HG03135 (cell line): ENCODE measurements at regions not wholly inside any gene's neighbourhood (a gene's known extent, or its start where the extent isn't known, plus 50 kb on each side); places are given as distances from the start of the nearest gene placed in this dataset.

Source experiments
- ATAC-seq: cut with Tn5 transposase; IDR thresholded peaks from one replicate; pipeline ENCODE4 v1.9.1; 2021; ENCODE audit warnings: mild to moderate bottlenecking, moderate library complexity; ENCODE audit not compliant: unreplicated experiment

GRCh38 chr15:94745371-94745770, 514.0 kb downstream of the MCTP2 start:
- ATAC-seq = no peak

- no peak for ATAC-seq
Observed at GRCh38 chr15:94747510-94747909, 516.1 kb downstream of the MCTP2 start.

- ATAC-seq = no peak
Observed at GRCh38 chr15:94749811-94750617, 518.7 kb downstream of the MCTP2 start.

- no peak for ATAC-seq
Observed at GRCh38 chr15:94760348-94760747, 529.0 kb downstream of the MCTP2 start.

GRCh38 chr15:94761574-94761973, 530.2 kb downstream of the MCTP2 start:
- ATAC-seq = no peak

GRCh38 chr15:94769089-94769488, 537.7 kb downstream of the MCTP2 start:
- no peak for ATAC-seq

- ATAC-seq = no peak
Observed at GRCh38 chr15:94770199-94770598, 538.8 kb downstream of the MCTP2 start.

- no peak for ATAC-seq
Observed at GRCh38 chr15:94777037-94777436, 545.7 kb downstream of the MCTP2 start.

- no peak for ATAC-seq
Observed at GRCh38 chr15:94778840-94779239, 547.5 kb downstream of the MCTP2 start.

- ATAC-seq = no peak
Observed at GRCh38 chr15:94780166-94780565, 548.8 kb downstream of the MCTP2 start.

- ATAC-seq = no peak
Observed at GRCh38 chr15:94785091-94785490, 553.7 kb downstream of the MCTP2 start.

- no peak for ATAC-seq
Observed at GRCh38 chr15:94791008-94791407, 559.6 kb downstream of the MCTP2 start.

GRCh38 chr15:94791510-94791909, 560.1 kb downstream of the MCTP2 start:
- no peak for ATAC-seq

GRCh38 chr15:94792196-94792595, 560.8 kb downstream of the MCTP2 start:
- ATAC-seq = no peak

- no peak for ATAC-seq
Observed at GRCh38 chr15:94793207-94793606, 561.8 kb downstream of the MCTP2 start.

GRCh38 chr15:94793641-94794040, 562.3 kb downstream of the MCTP2 start:
- no peak for ATAC-seq

- ATAC-seq = no peak
Observed at GRCh38 chr15:94804613-94805012, 573.3 kb downstream of the MCTP2 start.

- ATAC-seq = no peak
Observed at GRCh38 chr15:94815110-94815731, 583.9 kb downstream of the MCTP2 start.

- ATAC-seq = no peak
Observed at GRCh38 chr15:94815914-94816313, 584.6 kb downstream of the MCTP2 start.

GRCh38 chr15:94829887-94830884, 598.8 kb downstream of the MCTP2 start:
- no peak for ATAC-seq

GRCh38 chr15:94834000-94834399, 602.6 kb downstream of the MCTP2 start:
- no peak for ATAC-seq
